ENCODE measurements at regions not wholly inside any gene's neighbourhood (a gene's known extent, or its start where the extent isn't known, plus 50 kb on each side); places are given as distances from the start of the nearest gene placed in this dataset.

DNA sequence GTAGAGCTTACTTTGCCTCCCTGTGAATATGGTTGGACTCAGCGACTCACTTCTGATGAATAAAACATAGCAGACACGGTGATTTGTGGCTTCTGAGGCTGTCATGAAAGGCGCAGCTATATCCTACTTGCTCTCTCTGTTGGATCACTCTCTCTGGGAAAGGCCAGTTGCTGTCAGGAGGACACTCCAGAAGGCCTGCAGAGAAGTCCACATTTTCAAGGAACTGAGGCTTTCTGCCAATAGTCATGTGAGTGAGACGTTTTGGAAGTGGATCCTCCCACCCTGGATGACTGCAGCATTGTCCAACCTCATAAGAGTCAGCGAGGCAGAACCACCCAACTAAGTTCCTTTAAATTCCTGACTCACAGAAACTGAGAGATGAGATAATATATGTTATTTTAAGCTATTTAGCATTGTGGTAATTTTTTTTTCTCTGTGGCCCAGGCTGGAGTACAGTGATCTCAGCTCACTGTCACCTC, 156.0 kb upstream of the MAST4 start:
- TF ChIP-seq, protein P1, sequence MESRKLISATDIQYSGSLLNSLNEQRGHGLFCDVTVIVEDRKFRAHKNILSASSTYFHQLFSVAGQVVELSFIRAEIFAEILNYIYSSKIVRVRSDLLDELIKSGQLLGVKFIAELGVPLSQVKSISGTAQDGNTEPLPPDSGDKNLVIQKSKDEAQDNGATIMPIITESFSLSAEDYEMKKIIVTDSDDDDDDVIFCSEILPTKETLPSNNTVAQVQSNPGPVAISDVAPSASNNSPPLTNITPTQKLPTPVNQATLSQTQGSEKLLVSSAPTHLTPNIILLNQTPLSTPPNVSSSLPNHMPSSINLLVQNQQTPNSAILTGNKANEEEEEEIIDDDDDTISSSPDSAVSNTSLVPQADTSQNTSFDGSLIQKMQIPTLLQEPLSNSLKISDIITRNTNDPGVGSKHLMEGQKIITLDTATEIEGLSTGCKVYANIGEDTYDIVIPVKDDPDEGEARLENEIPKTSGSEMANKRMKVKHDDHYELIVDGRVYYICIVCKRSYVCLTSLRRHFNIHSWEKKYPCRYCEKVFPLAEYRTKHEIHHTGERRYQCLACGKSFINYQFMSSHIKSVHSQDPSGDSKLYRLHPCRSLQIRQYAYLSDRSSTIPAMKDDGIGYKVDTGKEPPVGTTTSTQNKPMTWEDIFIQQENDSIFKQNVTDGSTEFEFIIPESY (IDR thresholded peaks at IDR 0.05; ENCODE audit: extremely low read depth, insufficient replicate concordance, low read length), result no peak
- no peak for TF ChIP-seq SP1 (IDR thresholded peaks at IDR 0.05; ENCODE audit: low read depth)
- no peak for TF ChIP-seq EZH2 (IDR thresholded peaks at IDR 0.05)
- TF ChIP-seq ELF1 (IDR thresholded peaks at IDR 0.05; ENCODE audit: borderline replicate concordance, low read depth), result no peak
- no peak for TF ChIP-seq EZH2phosphoT487 (IDR thresholded peaks at IDR 0.05; ENCODE audit: borderline replicate concordance)
- TF ChIP-seq YY1 (IDR thresholded peaks at IDR 0.05; ENCODE audit: extremely low read depth, insufficient replicate concordance, low read depth, low read length), result no peak
- TF ChIP-seq JUND (IDR thresholded peaks at IDR 0.05), result no peak
- no peak for TF ChIP-seq CEBPB (IDR thresholded peaks at IDR 0.05; ENCODE audit: low read depth)
- TF ChIP-seq RAD21 (IDR thresholded peaks at IDR 0.05; ENCODE audit: low read depth), result no peak
- RAD21 ChIA-PET (ENCODE audit: low non-redundant PET in 1 of 2, low total read pairs in 2 of 2, uncharacterized antibody in 2 of 2, unreplicated experiment in 2 of 2), result no interaction called here
- Histone ChIP-seq H3K4me2 (ENCODE audit: low read length) (no peak overlapping the region), H3K9ac (ENCODE audit: low read length) (no peak overlapping the region), H3K36me3 (ENCODE audit: control insufficient read depth in 1 of 2, insufficient read depth in 2 of 2, low read length in 2 of 2) (no peaks in the 10 kb centered on the region), H2AFZ (ENCODE audit: low read depth, low read length, poor library complexity, severe bottlenecking) (no peak overlapping the region), H3K9me2 (ENCODE audit: insufficient read depth) (no peaks in the 10 kb centered on the region), H3K4me3 (replicated peaks in 1 of 2; ENCODE audit: low read depth in 1 of 2, low read length in 2 of 2) (no peak overlapping the region), H3K4me1 (ENCODE audit: control insufficient read depth in 1 of 2, insufficient read depth in 2 of 2, low read length in 2 of 2) (no peaks in the 10 kb centered on the region), H3K27ac (ENCODE audit: low read depth, low read length) (no peak overlapping the region), H4K20me1 (ENCODE audit: insufficient read depth) (no peaks in the 10 kb centered on the region), H3K79me2 (ENCODE audit: insufficient read depth, low read length) (no peaks in the 10 kb centered on the region), H3K27me3 (ENCODE audit: insufficient read depth, low read length) (no peaks in the 10 kb centered on the region), H3K9me3 (ENCODE audit: control insufficient read depth in 1 of 2, insufficient read depth in 1 of 2, low read depth in 1 of 2, low read length in 2 of 2) (no peaks in the 10 kb centered on the region)
- POLR2A ChIA-PET, result no interaction called here
- no TSS peak for BruUV-seq (replicated peaks)
- ATAC-seq (no peak), DNase-seq (ENCODE audit: low read depth, low spot score) (no peak)
- intact Hi-C loops (cut with micrococcal nuclease), result no loop called here
- CTCF ChIA-PET, result interaction anchor here (0.8 kb wide), 1 partner anchor 134 kb away, joined by 3 read pairs; no protein-coding TSS in a partner anchor

DNA sequence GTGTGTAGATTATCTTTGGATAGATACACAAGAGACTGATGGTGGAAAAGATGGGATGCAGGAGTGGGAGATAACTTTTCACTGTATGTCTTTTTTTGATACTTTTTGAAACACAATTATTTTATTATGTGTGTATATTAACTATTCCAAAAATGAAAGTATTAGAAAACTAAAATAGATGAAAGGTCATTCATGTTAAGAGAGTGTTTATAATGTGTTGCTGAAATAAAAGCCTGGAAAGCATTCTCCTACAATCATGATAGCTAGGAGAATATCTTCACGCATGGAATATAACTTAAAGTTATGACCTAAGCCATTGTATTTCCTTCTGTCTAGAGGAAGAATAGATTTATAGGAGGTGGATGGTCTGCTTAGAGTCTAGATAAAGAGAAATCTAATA, 154.8 kb upstream of the MAST4 start:
- RAD21 ChIA-PET (ENCODE audit: low non-redundant PET in 1 of 2, low total read pairs in 2 of 2, uncharacterized antibody in 2 of 2, unreplicated experiment in 2 of 2), result no interaction called here
- intact Hi-C loops (cut with micrococcal nuclease), result no loop called here
- H3K4me2 ChIP-seq (ENCODE audit: low read length), result no peak overlapping the region
- TF ChIP-seq, protein P2, sequence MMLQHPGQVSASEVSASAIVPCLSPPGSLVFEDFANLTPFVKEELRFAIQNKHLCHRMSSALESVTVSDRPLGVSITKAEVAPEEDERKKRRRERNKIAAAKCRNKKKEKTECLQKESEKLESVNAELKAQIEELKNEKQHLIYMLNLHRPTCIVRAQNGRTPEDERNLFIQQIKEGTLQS (IDR thresholded peaks at IDR 0.05), result no peak
- TF ChIP-seq CEBPB (IDR thresholded peaks at IDR 0.05; ENCODE audit: low read depth) (no peak), POLR2AphosphoS5 (IDR thresholded peaks at IDR 0.05; ENCODE audit: low read depth, low read length) (no peak), ELF1 (IDR thresholded peaks at IDR 0.05; ENCODE audit: borderline replicate concordance, low read depth) (no peak), SRF (IDR thresholded peaks at IDR 0.05; ENCODE audit: low read depth) (no peak)
- TF ChIP-seq, protein P3, sequence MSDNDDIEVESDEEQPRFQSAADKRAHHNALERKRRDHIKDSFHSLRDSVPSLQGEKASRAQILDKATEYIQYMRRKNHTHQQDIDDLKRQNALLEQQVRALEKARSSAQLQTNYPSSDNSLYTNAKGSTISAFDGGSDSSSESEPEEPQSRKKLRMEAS (IDR thresholded peaks at IDR 0.05), result no peak
- ATAC-seq (no peak), DNase-seq (ENCODE audit: low read depth, low spot score) (no peak)
- H3K9ac ChIP-seq (ENCODE audit: low read length), result no peak overlapping the region
- H3K4me1 ChIP-seq (ENCODE audit: control insufficient read depth in 1 of 2, insufficient read depth in 2 of 2, low read length in 2 of 2), result no peaks in the 10 kb centered on the region
- no peaks in the 10 kb centered on the region for H3K9me3 ChIP-seq (ENCODE audit: control insufficient read depth in 1 of 2, insufficient read depth in 1 of 2, low read depth in 1 of 2, low read length in 2 of 2)
- no peaks in the 10 kb centered on the region for H3K27me3 ChIP-seq (ENCODE audit: insufficient read depth, low read length)
- H2AFZ ChIP-seq (ENCODE audit: low read depth, low read length, poor library complexity, severe bottlenecking), result no peak overlapping the region
- no peaks in the 10 kb centered on the region for H3K9me2 ChIP-seq (ENCODE audit: insufficient read depth)
- no peaks in the 10 kb centered on the region for H3K79me2 ChIP-seq (ENCODE audit: insufficient read depth, low read length)
- H3K4me3 ChIP-seq (replicated peaks in 1 of 2; ENCODE audit: low read depth in 1 of 2, low read length in 2 of 2), result no peak overlapping the region
- H3K36me3 ChIP-seq (ENCODE audit: control insufficient read depth in 1 of 2, insufficient read depth in 2 of 2, low read length in 2 of 2), result no peaks in the 10 kb centered on the region
- POLR2A ChIA-PET, result no interaction called here
- no TSS peak for BruUV-seq (replicated peaks)
- CTCF ChIA-PET, result no interaction called here
- H3K27ac ChIP-seq (ENCODE audit: low read depth, low read length), result no peak overlapping the region
- H4K20me1 ChIP-seq (ENCODE audit: insufficient read depth), result no peaks in the 10 kb centered on the region
